KBM-7 (cell line): ENCODE measurements at regions not wholly inside any gene's neighbourhood (a gene's known extent, or its start where the extent isn't known, plus 50 kb on each side); places are given as distances from the start of the nearest gene placed in this dataset.

Experiments used
- DNase-seq: peaks from one replicate; pipeline ENCODE4 v3.0.0-alpha.2; 2015
- in situ Hi-C: fragments of 300-500 bp; cut with MboI; formaldehyde crosslinking; loops from 2 replicates; pipeline ENCODE4 v1.14.3; 2020; ENCODE audit warnings: low sequenced_read_pairs, low pct_unique_long_range_greater_than_20kb, mixed read lengths

DNA sequence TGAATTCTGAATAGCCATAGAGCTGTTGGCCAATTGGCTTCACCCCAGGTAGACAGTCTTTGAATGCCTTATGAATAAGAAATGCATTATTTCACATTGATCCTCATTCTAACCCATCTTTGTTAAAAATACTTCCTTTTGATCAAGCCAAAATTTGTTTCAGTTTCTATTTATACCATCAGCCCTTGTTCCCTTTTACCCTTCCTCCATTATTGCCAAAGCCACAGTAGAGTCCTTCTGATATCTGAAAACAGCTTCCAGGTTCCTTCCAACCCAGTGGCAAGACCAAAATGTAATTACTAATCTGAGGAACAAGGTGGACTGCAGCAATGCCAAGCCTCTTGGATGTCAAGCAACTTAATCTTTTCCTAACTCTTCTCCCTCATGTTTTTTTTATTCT lies 458.8 kb downstream of the BUD13 start:
- no peak for DNase-seq

DNA sequence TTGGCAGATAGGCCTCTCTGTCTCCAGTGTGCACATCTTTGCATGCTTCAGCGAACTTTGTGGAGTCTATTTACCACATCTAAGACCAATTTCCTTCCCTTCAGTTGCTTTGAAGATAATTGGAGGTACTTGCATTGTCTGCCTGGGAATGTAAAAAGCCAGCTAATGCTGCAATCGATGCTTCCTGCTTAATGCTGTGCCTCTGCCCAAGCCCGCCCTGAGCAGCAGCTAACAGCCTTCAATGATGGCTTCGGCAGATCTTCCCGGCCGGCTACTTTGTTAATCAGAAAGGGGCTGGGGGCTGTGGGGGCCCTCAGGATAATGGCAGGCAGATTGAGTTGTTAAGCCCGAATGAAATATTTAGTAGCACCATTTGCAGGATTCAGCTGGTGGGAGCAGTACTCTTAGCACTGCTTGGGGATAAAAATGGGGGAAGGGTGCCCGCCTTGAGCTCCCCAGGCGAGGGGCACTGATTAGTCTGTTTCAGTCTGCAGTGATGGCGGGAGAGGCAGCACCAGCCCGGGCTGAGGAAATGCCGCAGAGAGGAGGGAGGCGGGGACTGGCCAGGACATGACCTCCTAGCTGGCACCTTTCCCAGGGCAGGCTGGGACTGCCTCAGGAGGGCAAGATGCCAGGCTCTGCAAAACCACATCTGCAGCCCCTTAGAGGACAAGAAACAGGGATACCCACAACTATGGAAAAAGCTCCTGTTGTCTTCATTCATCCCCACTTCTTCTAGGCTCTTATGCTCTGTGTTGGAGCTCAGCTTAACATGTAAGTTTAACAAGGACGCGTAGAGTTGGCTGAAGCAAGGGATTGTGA lies 460.0 kb downstream of the BUD13 start:
- DNase-seq, result no peak
- in situ Hi-C loops, result no loop called here

More for the DNA sequence above, 458.8 kb downstream of the BUD13 start:
- in situ Hi-C loops, result no loop called here

DNA sequence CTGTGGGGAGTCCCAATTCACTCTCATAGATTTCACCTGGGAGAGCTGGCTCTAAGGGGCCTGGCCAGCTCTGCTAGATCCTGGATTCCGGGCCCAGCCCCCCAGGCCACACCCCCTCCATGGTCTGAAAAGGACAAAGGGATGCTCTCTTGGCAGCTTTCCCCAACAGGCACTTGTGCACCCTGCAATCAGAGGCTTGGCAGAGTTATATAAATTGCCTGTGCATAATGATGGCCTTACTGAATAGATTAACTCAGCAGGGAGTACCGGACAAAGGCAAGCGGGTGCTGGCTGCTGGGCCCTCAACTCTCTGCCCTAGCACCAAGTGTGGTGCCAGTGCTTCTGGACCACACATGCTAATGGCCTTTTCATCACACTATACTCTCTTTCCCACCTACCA lies 461.6 kb downstream of the BUD13 start:
- in situ Hi-C loops, result no loop called here
- no peak for DNase-seq

DNA sequence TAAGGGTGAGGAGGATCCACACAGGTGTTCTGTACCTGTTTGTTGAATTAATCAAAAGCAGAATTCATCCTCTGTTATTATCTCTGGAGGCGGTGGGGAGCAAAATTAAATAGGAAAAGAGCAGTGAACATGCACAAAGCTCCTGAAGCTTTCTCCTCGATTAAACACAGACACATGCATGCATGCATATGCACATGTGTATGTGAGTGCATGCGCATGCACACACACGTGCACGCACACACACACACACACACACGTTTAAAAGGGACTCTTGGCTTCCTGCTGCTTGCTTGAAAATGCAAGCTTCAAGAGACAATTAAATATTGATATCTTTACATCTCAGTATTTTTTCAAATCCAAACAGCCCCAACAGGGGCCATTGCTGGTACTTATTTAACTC lies 462.1 kb downstream of the BUD13 start:
- DNase-seq, result no peak
- in situ Hi-C loops, result no loop called here

DNA sequence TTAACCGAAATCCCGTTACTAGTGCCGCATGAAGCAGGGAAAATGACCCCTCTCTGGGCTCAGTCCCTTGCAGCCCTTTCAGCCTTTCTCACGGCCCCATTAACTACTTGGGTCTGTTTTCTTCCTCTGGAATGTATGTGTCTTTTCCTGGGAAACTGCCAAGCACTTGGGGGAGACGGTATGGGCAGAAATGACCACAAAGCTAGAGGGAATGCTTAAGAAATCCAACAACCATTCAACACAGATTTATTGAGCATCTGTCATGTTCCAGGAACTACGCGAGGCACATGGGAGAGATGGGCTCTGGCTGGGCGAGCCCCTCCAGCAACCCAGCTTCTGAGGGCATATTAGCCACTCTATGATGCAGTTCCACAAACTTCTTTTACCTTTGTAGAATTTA lies 462.6 kb downstream of the BUD13 start:
- in situ Hi-C loops, result no loop called here

DNA sequence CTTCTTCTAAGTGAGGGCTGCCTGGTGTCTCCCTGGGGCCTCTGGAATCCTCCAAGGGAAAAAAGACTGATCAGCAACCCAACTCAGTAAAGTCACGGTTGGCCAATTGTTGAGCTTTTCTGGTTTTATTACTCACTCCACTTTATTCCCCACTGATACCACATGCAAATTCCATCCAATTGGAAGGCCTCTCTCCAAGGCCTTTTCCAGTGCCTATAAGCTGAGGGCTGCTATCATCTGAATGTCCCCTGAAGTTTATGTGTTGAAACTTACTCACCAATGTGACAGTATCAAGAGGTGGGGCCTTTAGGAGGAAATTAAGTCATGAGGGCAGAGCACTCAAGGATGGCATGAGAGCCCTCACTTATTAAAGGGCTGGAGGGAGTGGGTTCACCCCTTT lies 463.3 kb downstream of the BUD13 start:
- no peak for DNase-seq

More for the DNA sequence above, 462.6 kb downstream of the BUD13 start:
- no peak for DNase-seq

DNA sequence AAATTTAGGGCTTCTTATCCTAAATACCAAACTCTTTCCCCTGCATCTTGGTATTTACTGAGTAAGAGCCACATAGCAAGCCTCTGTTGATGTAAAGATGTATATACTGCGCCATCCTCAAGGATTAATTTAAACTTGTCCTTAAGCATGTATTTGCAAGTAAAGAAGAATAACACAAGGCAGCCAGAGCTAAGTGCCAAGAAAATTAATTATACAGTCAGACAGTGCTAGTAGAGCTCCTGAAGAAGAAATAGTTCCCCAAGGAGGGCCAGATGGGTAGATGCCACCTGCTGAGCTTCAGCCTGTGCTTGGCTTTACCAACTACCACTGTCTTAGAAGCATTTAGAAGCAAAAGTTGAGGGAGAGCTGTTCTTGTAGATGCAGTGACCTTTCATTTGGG lies 470.0 kb downstream of the BUD13 start:
- DNase-seq, result no peak

More for the DNA sequence above, 463.3 kb downstream of the BUD13 start:
- in situ Hi-C loops, result no loop called here

DNA sequence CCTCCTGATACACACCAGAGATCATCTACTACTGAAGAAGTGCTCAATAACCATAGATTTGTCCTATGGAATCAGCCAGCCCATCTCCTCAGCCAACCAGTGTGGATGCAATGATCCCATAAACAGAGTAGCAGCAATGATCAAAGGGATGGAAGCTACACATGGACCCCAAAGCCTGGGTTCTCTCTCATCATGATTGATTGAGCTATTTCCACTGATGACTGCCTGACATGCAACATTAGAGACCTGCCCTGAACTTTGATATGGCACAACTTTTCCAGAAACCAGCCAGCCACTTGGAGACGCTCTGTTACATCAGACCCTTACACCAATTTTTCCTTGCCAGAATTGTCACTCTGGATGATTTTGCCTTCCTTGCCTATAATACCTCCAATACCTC lies 471.6 kb downstream of the BUD13 start:
- in situ Hi-C loops, result no loop called here
- no peak for DNase-seq

More for the DNA sequence above, 470.0 kb downstream of the BUD13 start:
- in situ Hi-C loops, result no loop called here

DNA sequence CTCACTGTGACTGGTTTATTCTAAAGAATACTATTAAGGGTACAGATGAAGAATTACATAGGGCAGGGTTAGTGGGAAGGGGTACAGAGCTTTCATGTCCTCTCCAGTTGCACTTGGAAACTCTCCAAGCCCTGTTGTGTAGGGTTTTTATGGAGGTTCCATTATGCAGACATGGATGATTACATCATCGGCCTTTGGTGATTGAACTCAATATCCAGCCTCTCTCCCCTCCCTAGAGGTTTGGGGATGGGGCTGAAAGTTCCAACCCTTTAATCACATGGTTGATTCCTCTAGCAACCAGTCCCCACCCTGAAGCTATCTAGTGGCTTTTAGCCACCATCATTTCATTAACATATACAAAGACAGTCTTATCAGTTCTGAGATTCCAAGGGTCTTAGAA lies 472.6 kb downstream of the BUD13 start:
- DNase-seq, result no peak
- in situ Hi-C loops, result no loop called here

DNA sequence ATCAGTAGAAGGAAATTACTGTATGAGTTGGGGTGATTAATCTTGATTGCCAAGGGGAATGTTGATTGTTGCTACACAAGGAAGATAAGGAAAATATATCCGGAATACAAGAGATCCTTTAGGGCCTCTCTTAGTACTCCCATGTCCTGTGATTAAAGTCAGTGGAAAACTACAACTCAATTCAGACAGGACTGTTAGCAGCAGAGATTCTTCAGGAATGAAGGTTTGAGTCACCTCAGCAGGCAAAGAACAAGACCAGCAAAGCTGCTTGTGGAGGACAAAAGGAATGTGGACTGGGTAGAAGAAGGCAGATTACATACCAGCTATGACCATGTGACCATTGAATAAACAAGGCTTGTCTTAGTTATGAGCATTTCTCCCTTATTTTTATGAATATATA lies 478.2 kb downstream of the BUD13 start:
- in situ Hi-C loops, result loop anchor here (25.0 kb wide), 1 partner anchor 957 kb away; no protein-coding TSS in a partner anchor
- DNase-seq, result no peak

DNA sequence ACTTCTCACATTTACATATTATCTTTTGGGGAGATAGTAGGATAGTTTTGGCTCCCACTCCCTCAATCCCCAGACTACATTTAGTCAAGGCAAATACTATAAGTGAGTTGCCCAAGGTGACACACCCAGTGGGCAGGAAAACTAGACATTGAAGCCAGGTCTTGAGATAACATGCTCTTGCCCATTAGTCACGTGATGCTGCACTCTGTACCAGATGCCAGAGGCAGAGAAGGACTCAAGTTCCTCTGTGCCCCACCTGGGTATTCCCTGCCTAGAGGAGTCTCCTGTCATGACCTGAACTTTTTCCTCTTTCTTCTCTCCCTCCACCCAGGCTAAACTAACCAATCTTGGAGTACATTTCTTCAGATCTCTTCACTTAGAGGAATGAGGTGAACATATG lies 484.9 kb downstream of the BUD13 start:
- in situ Hi-C loops, result loop anchor here (25.0 kb wide), 1 partner anchor 951 kb away; no protein-coding TSS in a partner anchor
- DNase-seq, result no peak

DNA sequence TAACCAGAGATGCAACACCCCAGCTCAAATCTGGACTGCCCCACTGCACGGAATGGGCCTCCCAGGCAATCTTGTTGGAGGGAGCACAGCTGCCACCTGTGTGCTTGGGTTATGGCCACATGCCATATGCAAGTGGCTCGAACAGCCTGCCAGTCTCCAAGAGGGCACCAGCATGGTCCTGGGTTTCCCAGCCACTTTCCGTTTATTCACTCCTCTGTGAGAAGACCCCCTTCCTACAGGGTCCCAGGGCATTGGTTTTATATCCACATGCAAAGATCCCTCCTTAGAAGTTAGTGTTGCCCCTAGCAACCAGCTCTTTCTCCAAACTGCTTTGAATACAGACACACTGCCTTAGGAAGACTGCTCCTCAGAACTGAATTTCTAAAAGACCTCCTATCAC lies 487.8 kb downstream of the BUD13 start:
- in situ Hi-C loops, result loop anchor here (25.0 kb wide), 1 partner anchor 948 kb away; no protein-coding TSS in a partner anchor
- DNase-seq, result no peak

DNA sequence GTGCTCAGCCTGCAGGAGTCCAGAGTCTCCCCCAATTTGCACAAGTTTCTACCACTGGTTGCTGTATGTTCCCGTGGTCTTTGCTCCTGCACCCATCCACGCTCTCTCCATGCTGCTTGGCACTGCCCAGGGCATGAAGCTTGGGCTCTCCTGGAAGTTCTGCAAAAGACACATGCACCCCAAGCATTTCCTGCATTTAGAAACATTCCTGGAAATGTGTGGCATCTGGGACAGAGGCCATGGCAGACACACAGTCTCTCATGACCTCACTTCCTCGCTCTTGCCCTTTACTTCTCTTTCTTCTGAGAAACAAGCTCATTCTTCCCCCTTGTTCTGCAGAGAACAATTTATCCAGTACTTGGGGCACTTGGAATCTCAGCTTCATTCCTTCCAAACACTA lies 489.5 kb downstream of the BUD13 start:
- no peak for DNase-seq
- in situ Hi-C loops, result loop anchor here (25.0 kb wide), 1 partner anchor 946 kb away; no protein-coding TSS in a partner anchor

DNA sequence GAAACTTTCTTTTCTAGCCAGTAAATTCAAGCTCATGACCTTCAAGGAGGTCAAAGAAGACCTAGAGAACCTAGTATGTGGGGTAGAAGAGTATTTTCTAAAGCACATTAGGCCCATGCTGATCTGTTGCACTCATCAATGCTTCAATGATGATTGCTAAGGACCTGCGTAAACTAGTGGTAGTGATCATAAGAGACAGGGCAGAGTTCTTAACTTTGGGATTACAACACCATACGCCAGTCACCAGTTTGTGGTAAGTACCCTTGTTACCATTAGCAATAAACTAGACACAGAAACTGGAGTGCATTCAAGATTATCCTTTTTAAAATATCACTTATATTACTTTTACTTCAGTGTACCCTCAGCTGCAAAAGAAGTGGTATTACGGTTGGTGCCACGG lies 490.3 kb downstream of the BUD13 start:
- no peak for DNase-seq
- in situ Hi-C loops, result loop anchor here (25.0 kb wide), 1 partner anchor 945 kb away; no protein-coding TSS in a partner anchor

DNA sequence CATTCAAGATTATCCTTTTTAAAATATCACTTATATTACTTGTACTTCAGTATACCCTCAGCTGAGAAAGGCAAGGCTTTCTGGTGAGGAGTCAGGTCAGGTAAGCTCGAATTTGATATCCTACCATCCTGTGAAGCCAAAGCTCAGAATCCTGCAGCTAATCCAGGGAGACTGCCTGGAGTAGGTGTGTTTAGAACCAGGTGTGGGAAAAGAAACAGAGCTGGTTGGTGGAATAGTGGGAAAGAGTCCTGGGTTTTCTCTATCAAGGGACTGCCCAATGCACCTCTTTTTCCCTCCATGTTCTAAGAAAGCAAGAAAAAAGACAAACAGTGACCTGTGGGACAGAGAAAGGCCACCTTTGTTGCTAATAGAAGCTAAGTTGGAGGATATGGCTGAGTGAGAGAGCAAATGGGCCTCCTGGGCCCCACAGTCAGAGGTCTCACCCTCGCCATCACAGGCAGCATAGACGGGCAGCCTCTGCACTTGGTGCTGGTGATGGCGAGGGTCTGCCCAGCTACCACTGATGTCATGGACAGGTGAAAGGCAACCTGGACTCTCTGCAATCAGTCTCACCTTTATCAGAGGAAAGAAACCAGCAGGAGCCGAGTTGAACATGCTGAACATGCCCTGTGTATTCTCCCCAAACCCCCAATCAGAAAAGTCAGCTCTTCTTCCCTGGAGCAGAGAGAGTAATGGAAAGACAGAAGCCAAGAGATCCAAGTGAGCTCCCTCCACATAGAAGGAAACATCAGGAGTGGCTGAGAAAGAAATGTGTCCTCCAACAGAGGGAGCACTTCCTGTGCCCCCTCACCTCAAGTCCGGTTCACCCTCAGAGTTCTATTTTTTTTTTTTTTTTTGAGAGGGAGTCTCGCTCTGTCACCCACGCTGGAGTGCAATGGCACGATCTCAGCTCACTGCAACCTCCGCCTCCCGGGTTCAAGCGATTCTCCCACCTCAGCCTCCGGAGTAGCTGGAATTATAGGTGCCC lies 491.3 kb downstream of the BUD13 start:
- in situ Hi-C loops, result loop anchor here (25.0 kb wide), 1 partner anchor 944 kb away; no protein-coding TSS in a partner anchor
- DNase-seq, result no peak

DNA sequence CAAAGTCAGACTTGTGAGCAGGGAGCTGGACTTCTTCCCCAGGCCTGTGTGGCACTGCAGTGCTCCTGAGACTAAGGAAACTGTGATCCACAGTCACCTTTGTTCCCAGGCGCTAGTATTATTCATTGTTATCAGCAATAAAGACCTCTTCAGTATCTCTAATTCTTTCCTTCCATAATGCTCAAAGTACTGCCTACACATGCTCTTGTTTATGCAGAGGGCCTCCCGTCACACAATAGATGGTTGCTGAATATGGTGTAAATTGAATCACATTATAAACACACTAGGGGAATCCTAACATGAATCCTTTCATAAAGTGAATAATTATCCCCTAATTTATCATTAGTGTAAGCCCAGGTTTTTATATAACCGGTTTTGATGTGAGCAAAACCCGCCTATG lies 493.3 kb downstream of the BUD13 start:
- in situ Hi-C loops, result loop anchor here (25.0 kb wide), 1 partner anchor 942 kb away; no protein-coding TSS in a partner anchor
- no peak for DNase-seq

DNA sequence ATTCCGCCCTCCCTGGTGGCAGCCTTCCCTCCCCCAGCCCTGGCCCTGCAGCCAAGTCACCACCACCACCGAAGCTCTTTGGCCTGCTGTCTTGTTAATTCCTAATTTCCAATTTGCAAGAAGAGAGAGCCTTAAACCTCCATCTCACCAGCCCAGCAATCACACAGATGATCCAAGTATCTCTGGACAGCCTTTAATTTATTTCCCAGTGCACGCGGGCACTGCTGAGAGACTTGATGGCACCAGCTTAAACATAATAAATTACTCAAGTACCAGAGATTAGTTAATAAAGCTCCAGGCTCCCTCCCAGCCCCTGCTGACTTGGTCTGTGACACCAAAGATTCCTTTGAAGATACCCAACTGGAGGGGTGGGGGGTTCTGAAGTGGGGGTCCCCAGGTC lies 494.7 kb downstream of the BUD13 start:
- in situ Hi-C loops, result loop anchor here (25.0 kb wide), 1 partner anchor 941 kb away; no protein-coding TSS in a partner anchor
- DNase-seq, result no peak

DNA sequence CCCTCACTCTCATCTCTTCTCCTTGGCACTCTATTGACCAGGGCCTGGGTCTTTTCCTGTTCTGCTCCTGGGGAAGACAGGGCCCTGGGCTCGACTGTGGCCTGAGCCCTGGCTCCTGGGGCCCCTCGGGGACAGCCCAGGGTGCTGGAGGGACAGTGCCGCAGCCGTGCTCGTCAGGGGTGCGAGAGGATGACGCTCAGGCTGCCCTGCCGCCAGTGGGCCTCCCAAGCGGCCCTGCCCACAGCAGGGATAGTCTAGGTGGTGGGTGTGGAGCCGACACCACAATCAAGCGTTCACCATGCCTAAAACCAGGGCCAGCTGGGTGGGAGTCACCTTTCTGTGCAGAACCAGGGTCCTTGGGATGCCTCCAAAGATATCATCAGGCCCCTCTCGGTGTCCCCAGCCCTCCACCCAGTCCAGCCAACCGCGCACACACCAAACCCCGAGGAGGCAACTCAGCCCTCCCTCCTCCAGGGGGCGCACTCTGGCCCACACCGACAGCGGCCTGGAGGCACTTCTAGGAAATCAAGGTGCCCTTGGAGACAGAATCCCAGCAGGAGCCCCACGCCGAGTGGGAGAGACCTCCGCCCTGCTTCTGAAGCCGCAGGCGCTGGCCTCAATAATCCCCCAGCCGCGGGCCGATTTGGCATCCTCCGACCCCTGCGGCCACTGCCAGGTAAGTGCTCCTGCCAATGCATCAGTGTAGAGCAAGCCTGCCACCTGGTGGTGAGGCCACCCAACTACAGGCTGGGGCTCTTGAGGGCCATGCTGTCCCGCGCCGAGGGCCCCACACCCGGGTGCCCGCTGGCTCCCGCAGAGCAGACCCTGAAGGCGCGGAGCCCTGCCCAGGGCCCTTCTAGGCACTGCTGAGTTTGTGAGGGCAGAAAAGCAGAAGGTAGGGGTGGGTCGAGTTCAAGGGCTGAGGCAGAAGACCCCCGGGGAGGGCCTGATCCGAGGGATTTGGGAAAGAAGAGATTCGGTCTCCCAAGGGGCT lies 496.4 kb downstream of the BUD13 start:
- in situ Hi-C loops, result loop anchor here (25.0 kb wide), 1 partner anchor 939 kb away; no protein-coding TSS in a partner anchor

More for the DNA sequence above, 496.4 kb downstream of the BUD13 start:
- peak; percentile 55 for DNase-seq
